Fibroblast of mammary gland (primary cell): ENCODE measurements at regions not wholly inside any gene's neighbourhood (a gene's known extent, or its start where the extent isn't known, plus 50 kb on each side); places are given as distances from the start of the nearest gene placed in this dataset.

Experiments used
- DNase-seq: peaks from one replicate; pipeline ENCODE4 v3.0.0-alpha.2; 2010; ENCODE audit warnings: low read depth
- H3K4me3 ChIP-seq: 2 replicates; pipeline ENCODE4 v1.5.1; 2011; ENCODE audit warnings: low read depth, mild to moderate bottlenecking, low read length, moderate library complexity; ENCODE audit not compliant: control insufficient read depth
- TF ChIP-seq, protein P1 (sequence below): conservative IDR thresholded peaks from 2 replicates; pipeline ENCODE4 v1.5.1; 2011; ENCODE audit warnings: low read depth, low read length, inconsistent platforms; ENCODE audit not compliant: control insufficient read depth, insufficient read depth

DNA sequence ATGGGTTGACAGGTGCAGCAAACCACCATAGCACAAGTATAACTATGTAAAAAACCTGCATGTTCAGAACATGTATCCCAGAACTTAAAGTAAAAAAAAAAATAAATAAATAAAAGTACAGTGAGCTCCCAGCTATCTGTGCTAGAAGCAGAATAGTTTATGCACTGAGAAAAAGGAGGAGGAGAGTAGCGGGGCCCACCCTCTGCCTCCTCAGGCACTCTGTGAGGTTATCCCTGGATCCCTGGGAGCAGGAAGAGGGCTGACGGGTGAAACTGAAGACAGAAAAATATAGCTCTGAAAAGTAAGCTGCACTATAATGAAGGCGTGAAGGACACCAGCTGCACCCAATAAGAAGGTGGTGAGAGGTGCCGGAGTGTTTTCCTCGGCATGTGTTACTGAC lies 117.2 kb downstream of the SIPA1L2 start:
- DNase-seq = no peak
- no peak overlapping the region for H3K4me3 ChIP-seq
- TF ChIP-seq, protein P1, sequence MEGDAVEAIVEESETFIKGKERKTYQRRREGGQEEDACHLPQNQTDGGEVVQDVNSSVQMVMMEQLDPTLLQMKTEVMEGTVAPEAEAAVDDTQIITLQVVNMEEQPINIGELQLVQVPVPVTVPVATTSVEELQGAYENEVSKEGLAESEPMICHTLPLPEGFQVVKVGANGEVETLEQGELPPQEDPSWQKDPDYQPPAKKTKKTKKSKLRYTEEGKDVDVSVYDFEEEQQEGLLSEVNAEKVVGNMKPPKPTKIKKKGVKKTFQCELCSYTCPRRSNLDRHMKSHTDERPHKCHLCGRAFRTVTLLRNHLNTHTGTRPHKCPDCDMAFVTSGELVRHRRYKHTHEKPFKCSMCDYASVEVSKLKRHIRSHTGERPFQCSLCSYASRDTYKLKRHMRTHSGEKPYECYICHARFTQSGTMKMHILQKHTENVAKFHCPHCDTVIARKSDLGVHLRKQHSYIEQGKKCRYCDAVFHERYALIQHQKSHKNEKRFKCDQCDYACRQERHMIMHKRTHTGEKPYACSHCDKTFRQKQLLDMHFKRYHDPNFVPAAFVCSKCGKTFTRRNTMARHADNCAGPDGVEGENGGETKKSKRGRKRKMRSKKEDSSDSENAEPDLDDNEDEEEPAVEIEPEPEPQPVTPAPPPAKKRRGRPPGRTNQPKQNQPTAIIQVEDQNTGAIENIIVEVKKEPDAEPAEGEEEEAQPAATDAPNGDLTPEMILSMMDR = no peak

DNA sequence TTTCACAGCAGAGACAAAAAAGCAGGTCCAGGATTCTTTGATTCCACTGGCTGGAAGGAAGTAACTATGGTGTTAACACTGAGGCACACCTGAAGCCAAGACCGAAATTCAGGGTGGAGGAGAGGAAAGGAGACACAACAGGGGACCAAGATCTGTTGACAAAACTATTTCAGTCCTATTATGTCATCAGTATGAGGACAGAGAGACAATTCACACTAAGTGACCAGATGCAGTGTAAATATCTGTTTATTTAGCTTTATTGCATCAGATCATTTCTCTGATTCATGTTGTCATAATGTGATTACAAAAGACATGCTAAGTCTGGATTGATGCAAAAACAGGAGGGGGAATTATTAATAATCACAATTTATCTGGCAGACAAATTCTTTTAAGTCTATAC lies 118.8 kb downstream of the SIPA1L2 start:
- H3K4me3 ChIP-seq = no peak overlapping the region
- DNase-seq = peak; percentile 23
- TF ChIP-seq, protein P1 = no peak

DNA sequence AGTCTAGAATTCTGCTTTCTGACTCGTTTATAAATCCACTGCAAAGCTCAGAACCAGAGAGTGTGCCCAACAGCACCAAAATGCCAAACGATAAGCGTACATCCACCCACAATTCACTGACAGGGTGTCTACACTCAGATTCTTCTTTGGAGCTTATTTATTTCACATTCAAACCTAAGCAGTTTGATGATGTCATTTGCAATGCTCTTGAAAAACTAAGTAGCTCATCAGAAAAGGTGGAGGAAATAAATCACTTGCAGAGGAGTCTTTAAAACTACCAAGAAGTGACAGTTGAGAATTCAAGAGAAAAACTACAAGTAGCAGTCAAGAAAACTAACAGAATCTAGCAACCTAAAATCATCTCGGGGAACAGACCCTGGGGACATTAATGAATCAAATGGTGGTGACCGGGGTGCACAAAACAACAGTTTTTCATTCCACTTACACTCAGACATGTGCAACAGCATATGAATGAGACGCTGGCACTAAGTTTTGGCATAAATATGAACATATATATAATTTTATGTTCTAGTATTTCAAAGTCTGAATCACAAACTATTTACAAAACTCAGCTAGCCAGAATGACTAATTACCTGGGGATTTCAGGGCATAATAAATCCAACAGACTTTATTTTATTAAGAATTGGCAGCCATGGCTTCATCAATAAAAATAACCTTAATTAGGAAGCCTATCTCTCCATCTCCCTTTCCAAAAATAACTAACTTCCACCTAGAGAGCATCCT lies 119.4 kb downstream of the SIPA1L2 start:
- peak; percentile 11 for DNase-seq
- H3K4me3 ChIP-seq = no peak overlapping the region
- TF ChIP-seq, protein P1 = no peak

DNA sequence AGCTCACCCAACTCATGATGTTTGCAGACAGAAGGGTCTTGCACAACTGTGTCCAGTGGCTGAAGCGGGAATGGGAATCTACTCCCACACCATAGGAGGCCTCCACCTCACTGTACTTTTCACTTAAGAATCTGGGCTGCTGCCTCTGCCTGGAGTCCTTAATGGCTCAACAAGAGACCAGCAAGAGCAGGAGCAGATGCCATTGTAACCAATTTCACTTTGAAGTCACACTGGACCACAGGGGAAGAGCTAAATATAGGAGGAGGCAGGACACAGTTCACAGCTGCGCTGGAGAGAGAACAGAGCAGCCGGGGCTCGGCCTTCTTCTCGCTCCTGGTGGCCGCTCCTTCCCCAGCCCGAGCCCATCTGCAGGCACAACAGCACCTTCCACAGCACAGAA lies 120.4 kb downstream of the SIPA1L2 start:
- TF ChIP-seq, protein P1 = no peak
- H3K4me3 ChIP-seq = no peak overlapping the region
- DNase-seq = peak; percentile 10

DNA sequence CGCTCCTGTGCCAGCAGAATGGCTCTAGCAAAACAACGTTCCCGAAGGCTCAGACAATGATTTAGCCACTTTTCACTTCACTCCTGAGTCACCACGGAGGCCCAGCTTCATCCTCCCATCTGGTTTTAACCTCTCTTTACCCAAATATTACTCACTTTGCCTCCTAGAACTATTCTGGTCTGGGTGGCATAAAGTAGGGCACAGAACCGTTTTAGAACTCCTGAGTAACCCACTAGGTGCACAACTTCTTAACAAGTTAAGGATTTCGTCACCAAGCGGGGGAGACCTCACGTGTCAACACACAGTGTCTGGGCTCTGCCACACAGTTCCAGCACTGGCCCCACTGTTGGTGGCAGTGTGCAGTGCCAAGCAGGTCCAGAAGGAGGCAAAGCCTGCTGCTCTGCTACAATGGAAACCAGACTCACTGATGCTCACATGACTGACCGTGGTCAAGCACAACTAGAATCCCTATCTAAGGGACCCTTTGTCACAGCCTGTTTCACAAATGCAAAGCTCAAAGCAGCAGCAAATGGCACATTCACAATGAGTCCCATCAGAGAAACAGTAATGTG lies 121.7 kb downstream of the SIPA1L2 start:
- H3K4me3 ChIP-seq = no peak overlapping the region
- DNase-seq = no peak
- TF ChIP-seq, protein P1 = no peak

DNA sequence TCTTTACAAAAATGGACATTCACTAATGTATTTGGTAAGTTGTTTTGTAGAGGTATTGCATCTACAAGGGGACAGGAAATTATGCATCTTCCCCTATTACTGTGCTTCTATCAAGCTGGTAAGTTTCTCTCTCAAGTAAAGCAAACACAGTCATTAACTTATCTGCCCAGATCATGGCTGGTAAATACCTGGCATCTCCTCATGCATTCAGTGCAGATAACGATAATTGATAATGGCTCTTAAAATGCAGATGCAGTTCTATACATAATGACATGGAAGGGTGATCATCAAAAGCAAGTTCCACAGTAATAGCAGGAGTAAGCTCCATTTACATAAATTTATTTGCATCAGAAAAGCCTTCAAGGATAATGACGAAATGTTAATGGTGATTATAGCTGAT lies 122.4 kb downstream of the SIPA1L2 start:
- no peak overlapping the region for H3K4me3 ChIP-seq
- no peak for DNase-seq
- TF ChIP-seq, protein P1 = no peak
